Hematopoietic multipotent progenitor cell treated with erythropoietin and hydrocortisone succinate and interleukin-3 and kit ligand, for 15 days (in vitro differentiated cells): ENCODE measurements at regions not wholly inside any gene's neighbourhood (a gene's known extent, or its start where the extent isn't known, plus 50 kb on each side); places are given as distances from the start of the nearest gene placed in this dataset.

Experiments
- DNase-seq: peaks from one replicate; pipeline ENCODE4 v3.0.0-alpha.2; 2015; ENCODE audit warnings: low spot score

DNA sequence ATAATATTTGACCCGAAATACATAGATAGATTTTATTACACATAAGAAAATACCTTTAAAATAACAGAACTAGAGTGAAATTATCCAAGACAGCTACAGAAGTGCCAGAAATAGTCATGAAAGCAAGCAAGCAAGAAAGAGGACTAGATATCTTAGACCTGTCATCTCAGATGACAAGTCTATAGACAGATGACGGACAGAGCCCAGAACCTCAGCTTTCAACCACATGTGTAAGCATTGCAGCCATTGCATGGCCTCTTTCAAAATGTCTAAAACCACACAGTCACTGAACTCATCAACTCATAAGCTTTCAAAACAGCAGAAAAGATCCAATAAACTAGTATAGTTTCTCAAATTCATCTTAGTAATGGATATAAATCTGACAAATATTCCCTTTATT is 59.8 kb upstream of the FHIT start:
- no peak for DNase-seq

DNA sequence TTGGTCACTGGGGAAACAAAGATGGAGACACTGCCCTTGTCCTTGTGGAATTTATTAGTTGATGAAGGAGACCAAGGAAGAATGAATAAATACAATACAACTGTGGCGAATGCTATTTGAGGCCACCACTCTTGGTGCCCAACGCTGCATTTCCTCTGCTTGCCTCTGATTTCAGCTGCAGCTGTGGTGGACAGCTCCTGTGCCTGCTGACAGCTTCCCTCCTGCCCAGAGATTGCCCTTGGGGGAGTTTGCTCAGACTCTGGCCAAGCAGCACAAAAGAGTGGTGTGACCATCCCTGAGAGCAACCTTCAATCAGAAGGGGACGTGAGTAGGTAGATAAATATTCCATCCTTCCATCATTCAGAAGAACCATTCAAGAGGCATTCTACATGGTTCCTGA is 64.6 kb upstream of the FHIT start:
- no peak for DNase-seq

DNA sequence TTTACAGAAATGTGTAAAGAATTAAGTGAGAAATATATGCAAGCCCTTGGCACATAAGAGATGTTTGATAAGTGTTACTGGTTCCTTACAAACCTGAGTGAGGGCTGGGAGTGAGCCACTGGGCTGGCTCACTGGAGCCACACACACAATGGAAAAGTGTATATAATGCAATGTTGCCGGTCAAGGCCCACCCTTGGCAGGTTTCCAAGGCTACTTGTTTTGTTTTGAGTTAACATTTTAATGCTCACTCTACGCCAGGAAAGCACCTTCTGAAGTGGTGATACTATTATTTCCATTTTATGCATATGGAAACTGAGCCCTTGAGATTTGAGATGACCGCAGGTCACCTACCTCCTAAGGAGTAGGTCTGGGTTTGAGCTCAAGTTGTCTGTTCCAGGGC is 71.8 kb upstream of the FHIT start:
- no peak for DNase-seq

DNA sequence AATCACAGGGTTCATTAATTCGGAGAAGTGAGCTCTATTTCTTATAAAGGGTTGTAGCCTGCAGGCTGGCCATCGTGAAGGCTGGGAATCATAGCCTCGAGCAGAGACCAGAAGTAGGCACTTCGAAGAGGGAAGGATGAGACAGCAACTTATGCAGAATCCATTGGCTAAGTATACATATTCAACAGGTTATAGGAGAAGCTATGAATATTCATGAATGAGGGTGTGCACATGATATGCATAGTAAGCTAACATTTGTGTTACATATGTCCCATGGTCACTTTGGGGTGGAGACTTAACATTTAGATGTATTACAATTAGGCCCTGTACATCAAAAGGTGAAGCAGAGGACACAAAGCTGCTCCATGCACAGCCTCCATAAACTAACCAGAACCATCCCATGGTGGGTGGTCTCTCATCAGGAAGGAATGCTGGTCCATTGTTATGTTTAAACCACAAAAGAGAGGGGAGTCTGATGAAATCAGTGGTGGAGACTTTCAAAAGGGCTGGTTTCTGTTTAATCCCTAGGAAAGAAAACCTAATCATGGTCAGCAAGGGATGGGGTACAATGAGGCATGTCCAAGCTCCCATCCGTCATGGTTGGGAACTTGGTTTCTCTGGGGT is 80.8 kb upstream of the FHIT start:
- no peak for DNase-seq

DNA sequence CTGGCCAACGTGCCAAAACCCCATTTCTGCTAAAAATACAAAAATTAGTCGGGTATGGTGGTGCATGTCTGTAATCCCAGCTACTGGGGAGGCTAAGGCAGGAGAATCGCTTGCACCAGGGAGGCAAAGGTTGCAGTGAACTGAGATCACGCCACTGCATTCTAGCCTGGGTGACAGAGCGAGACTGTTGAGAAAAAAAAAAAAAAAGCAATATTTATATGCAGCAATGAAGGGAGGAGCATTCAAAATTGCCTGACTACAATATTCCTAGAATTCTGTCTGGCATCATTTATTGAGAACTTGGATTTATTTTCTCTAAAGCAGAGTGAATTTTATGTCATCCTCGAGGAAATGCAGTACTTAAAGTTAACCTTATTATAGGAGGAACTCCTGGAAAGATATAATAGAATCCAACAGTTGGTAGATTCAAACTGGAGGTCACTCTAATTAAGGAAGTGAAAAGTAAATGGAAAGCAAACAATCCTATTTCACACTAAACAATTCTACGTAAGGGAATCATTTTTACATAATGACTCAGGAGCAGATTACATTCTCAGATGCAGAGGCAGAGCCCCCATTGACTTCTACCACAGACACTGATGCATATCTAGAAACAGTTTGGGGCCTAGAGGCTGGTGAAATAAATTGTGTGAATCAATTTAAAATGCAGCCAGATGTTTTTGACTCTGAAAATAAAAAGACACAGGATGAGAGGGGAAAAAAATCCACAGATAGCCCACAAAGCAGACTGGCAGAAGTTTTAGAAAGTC is 82.1 kb upstream of the FHIT start:
- DNase-seq = no peak

DNA sequence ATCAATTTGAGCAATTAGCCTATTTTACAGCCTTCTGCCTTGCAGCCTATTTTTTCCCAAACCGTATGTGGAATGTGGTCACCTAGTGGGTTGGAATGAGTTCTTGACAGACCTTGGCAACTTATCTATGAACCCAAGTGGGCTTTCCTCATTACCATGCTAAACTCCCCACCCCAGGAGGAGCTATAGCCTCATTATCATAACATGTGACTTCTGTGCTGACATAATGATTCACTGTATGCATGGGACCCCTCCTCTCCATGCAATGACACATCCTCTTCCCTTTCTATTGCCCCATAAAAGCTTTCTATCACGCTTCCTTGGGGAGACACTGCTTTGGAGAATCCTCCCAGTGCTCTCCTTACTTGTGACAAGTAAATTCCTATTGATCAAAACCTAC is 83.5 kb upstream of the FHIT start:
- no peak for DNase-seq

DNA sequence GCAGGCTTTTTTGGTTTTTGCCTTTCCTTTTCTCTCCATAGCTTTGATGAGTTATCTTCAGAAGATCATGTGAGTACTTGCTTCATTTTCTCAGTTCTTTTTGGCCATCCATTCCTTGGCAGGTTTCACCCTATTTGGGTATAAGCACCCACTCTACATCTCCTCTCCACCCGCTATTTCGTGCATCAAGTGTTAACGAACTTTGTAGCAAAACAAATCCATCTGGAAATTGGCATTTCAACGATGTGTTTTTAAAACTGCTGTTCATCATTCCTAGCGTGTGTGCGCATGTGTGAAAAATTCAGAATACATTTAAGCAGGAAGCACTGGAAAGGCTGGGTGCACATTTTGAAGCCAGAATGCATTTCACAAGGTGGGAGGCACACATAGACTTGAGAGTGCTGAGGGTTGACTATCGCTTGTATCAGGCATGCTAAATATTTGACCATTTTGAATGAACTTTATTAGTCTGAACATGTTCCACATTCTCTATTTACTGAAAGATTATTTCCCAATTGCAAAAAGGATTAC is 89.7 kb upstream of the FHIT start:
- DNase-seq = no peak

DNA sequence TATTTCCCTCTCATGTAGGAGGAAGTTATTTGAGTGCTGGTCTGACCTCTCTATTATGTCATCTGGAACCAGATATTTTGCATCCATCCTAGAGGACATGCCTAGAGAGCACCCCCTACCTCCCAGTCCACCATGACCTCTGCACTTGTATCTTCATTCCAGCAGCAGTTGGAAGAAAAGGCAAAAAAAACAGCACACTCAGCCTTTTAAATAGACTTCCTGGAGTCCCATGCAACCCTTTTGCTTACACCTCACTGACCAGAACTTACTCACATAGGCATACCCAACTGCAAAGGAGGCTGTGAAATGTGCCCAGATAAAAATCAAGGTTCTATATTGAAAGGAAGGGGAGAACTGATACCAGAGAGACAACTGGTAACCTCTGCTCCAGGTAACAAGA is 92.3 kb upstream of the FHIT start:
- no peak for DNase-seq

DNA sequence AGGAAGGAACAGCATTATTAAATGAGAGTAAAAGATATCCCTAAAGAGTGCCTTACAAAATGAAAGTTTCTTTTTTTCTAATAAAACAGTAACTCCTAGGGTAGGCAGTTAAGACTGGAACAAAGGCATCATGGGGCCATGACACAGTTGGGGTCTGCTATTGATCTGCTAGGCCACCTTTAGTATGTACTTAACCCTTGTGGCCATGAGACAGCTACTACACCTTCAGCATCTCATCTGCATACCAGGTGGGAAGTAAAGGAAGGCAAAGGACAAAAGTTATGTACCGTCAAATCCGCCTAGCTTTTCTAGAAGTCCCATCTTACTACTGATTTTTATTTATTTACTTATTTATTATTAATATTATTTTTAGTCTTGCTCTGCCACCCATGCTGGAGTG is 93.8 kb upstream of the FHIT start:
- DNase-seq = no peak

DNA sequence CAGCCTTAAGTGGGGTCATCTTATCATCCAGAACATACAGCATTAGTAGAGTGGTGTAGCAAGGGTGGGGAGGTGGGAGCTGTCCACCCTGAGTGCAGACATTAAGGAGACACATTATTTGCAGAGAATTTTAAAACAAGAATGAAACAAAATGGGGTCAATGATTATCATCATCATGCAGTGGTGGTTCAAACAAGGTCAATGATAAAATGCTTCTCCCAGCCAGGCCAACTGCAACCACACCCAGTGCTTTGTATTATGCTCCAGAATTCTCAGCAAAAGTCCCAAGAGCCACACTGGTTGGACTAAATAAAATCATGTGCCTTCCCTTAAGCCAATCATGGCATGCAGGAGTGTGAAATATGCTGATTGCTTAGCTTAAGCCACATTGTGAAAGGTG is 96.7 kb upstream of the FHIT start:
- no peak for DNase-seq

DNA sequence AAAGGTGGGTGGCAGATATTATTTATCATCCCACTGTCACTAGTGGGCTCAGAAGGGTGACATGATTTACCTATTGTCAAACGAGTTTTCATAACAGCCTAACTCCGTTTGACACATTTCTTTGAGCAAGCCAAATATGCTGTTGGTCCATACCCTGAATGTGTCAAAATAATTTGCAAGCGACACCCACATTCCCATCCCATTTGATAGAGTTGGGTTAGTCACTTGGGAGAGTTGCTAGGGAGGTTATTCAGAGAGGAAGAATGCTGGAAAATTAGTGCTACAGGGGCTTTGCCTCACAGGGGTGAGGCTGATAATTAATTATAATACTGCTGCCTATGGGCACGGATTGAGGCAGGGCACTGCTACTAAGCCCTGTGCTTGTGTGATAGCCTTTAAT is 98.5 kb upstream of the FHIT start:
- DNase-seq = no peak

DNA sequence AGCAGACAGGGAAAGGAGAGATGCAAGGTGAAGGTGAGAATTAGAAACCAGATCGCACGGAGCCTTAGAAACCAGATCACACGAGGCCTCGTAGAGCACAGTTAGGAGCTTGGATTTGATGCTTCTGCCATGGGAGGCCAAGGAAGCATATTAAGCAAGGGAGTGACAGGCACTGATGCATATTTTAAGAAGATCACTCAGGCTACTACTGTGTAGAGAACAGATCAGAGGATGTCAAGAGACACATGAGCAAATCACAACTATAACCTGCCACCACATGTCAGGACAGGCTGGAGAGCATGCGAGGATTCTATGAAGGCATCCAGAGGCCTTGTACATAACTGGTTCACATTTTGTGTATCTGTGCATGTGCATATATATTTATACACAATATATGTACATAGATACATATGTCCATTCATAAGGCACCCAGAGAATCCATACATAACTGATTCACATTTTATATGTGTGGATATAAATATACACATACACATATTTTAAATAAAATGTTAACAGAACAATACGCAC is 99.6 kb upstream of the FHIT start:
- no peak for DNase-seq

DNA sequence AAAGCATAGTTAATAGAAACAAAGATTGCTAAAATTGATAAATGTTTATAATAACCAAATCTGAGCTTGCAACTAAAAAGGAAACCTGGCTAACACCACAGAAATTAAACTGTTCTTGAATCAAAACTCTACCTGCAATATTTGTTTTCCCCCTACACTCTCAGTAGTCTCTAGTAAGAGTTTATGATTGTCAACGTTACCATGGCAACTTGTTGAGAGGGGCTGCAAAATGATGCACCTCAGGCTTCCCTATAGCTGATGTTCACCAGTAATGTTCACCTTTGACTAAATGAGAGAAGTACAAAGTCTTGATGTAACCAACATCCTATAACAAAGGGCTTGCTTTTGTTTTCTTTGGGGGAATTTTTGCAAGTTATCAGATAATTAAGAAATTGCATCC is 101.1 kb upstream of the FHIT start:
- DNase-seq = no peak

DNA sequence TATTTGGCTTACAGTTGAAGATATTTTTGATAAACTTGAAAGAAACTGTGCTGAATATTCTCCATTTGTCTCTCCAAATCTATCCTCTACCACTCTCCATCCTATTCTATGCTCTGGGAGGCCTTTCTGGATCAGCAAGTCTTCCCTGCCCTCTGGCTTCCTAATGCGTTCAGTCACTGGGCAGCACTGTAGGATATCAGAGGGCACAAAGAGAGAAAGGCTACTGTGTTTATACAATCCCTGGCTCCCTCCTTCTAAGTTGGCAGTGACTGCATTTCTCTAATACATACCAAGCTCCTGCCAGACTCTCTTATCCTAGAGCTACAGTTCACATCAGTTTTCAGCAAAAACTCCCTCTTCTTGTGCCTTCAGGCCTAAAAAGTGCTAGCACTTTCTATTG is 102.1 kb upstream of the FHIT start:
- no peak for DNase-seq

DNA sequence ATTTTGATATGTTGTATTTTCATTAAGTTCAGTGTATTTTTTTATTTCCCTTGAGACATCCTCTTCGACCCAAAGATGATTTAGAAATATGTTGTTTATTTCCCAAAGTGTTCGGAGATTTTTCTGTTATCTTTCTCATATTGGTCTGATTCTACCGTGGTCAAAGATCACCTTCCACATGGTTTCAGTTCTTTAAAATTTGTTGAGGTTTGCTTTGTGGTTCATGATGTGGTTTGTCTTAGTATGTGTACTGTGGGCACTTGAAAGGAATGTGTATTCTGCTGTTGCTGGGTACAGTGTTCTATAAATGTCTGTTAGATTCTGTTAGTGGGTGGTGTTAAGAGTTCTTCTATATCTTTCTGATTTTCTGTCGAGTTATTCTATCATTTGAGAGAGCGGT is 103.4 kb upstream of the FHIT start:
- no peak for DNase-seq

DNA sequence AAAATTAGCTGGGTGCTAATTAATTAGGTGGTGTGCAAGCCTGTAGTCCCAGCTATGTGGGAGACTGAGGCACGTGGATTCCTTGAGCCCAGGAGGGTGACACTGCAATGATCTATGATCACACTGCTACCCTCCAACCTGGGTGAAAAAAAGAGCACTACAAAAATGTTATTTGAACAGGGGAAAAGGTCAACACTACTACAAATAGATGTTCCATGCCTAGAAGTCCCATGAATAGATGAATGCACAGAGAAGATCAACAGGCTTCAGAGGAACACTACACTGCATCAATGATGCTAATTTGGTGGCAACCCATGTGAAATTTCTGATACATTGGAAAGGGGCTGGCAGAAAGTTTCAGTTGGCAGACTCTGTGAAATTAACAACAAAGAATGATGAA is 105.4 kb upstream of the FHIT start:
- no peak for DNase-seq

DNA sequence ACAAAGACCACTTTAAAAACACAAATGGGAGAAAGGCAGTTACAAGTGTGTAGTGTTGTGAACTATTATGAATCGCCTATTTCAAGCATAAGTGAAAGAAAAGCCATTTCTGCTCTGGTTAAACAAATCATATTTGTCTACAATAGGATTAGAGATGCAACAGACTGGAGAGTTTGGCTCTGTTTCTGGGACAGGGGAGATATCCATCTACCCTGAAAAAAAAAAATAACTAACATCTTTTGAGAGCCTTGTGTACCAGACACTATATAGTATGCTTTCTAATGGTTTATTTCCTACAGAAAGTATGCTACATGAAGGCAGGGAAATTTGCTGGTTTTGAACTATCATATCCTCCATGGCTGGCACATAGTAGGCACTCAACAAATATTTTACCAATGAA is 106.7 kb upstream of the FHIT start:
- DNase-seq = no peak

DNA sequence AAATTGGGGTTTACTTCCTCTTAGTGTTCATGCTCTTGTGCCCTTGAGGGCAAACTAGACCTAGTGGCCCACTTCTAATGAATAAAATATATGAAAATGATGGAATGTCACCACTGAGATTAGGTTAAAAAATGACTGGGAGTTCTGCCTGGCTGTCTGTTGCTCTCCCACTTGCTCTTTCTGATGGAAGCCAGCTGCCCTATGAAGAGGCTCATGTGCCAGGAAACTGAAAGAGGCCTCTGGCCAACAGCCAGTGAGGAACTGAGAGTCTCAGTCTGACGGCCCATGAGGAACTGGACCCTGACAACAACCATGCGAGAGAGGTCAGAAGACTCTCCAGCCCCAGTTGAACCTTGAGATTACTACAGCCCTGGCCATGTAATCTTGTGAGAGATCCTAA is 107.1 kb upstream of the FHIT start:
- DNase-seq = no peak

DNA sequence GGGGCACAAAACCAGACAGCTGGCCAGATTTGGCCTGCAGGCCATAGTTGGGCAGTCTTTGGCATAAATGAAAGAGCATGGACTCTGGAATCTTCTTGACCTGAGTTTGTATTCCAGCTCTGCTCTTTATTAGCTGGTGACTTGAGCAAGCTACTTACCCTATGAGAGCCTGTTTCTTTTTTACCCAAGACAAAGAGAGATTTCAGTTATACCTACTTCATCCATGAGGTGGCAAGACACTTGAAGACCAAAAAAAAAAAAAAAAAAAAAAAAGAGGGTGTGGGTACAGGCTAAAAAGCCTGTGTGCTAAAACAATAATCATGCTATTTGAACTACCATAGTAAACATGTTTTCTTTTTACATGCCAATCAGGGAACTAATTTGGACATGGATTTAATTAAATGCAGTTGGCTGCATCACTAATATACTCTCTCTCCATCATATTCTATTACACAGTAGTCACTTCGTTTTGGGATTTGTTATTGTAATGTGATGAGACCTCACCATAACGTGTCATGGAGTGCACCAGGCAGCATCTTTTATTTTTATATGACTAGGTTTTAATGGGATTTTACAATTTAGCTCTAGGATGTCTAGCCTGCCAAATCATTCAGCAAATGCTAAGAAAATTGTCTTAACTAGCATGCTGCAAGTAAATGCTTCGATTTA is 109.2 kb upstream of the FHIT start:
- no peak for DNase-seq

DNA sequence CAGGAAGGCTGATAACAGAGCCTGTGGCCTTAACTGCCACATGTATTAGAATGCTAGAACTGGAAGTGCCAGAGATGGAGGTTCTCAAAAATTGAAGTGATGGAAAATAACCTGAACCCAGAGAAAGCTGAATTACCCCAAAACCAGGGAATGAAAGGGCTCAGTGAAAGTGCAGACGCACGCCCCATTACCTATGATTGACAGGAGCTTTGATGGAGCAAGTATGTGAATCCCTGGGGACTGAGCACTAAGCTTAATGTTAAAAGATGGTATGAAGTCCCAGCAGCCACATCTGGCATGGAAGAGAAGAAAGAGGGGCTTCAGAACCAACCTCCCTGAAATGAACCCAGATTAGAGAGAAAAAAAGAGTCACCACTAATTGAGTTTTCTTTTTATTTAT is 118.4 kb upstream of the FHIT start:
- DNase-seq = no peak

DNA sequence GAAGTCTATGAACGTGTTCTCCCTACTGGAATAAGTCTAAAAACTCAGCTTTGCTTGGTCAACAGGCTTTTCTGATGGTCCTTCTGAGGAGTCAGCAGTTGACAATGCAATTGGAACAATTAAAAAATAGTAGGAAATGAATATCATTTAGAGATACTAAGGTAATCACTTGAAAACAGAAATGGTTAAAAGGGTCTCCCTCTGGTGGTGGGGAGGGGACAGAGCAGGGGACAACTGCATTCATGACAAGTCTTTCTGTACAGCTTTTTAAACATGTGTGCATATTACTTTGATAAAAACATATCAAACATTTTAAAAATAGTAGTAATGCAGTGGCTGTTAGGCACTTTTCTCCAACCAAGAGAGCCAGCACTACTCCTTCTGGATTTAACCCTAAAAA is 119.9 kb upstream of the FHIT start:
- no peak for DNase-seq

DNA sequence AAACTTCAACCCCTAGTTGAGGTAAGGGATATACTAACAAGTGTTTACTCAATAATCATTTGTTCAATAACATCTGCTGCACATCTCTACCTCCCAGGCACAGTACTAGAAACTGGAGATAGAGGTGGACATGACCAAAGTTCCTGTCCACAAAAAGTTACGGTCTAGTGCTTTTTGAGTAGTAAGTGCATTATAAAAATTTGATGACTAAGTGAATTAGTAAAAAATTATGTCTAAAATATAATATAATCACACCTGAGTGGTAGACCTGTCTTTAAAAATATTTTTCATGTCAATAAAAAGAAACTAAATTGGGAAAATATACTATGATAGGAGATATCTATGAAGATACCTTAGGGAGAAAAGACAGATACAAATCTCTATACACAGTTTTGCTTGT is 121.5 kb upstream of the FHIT start:
- no peak for DNase-seq

DNA sequence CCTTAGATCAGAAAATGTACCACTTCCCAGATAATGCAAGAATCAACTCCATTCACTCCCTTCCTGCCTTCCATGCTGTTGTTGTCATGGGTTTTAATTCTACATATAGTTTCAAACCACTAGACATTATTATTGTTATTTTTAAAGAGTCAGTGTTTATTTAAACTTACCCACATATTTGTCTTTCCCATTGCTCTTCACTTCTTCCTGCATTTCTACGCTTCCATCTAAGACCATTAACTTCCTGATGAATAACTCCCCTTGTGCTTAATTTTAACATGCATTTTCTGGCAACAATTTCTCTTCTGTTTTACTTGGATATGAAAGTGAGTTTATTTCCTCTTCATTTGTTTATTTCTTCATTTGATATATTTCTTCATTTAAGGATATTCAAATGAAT is 127.1 kb upstream of the FHIT start:
- DNase-seq = no peak
